ENCODE measurements at regions not wholly inside any gene's neighbourhood (a gene's known extent, or its start where the extent isn't known, plus 50 kb on each side); places are given as distances from the start of the nearest gene placed in this dataset.
A peak's percentile ranks its signal among the peaks of the same experiment; 100 is the strongest.

- no peak for DNase-seq (ENCODE audit: low spot score)
These were observed 110.2 kb upstream of the FOXQ1 start for GRCh38 chr6:1201547-1202200.

- peak; percentile 76 for DNase-seq (ENCODE audit: low spot score)
These were observed 111.3 kb upstream of the FOXQ1 start for GRCh38 chr6:1200409-1201101.

GRCh38 chr6:1200081-1200408, 111.9 kb upstream of the FOXQ1 start:
- DNase-seq (ENCODE audit: low spot score) = no peak

- DNase-seq (ENCODE audit: low spot score) = no peak
These were observed 114.6 kb upstream of the FOXQ1 start for GRCh38 chr6:1197309-1197708.

- no peak for DNase-seq (ENCODE audit: low spot score)
These were observed 120.7 kb upstream of the FOXQ1 start for GRCh38 chr6:1191141-1191630.

GRCh38 chr6:1190366-1190765, 121.5 kb upstream of the FOXQ1 start:
- peak; percentile 94 for DNase-seq (ENCODE audit: low spot score)

GRCh38 chr6:1188199-1188598, 123.7 kb upstream of the FOXQ1 start:
- no peak for DNase-seq (ENCODE audit: low spot score)

- DNase-seq (ENCODE audit: low spot score) = no peak
These were observed 124.4 kb upstream of the FOXQ1 start for GRCh38 chr6:1187293-1188131.

GRCh38 chr6:1184318-1184717, 127.6 kb upstream of the FOXQ1 start:
- no peak for DNase-seq (ENCODE audit: low spot score)

- DNase-seq (ENCODE audit: low spot score) = peak; percentile 65
These were observed 129.0 kb upstream of the FOXQ1 start for GRCh38 chr6:1182722-1183521.

- no peak for DNase-seq (ENCODE audit: low spot score)
These were observed 129.8 kb upstream of the FOXQ1 start for GRCh38 chr6:1181939-1182605.

GRCh38 chr6:1179571-1180459, 132.1 kb upstream of the FOXQ1 start:
- DNase-seq (ENCODE audit: low spot score) = no peak

- DNase-seq (ENCODE audit: low spot score) = no peak
These were observed 133.3 kb upstream of the FOXQ1 start for GRCh38 chr6:1178590-1178989.

GRCh38 chr6:1176567-1176966, 135.3 kb upstream of the FOXQ1 start:
- DNase-seq (ENCODE audit: low spot score) = no peak

GRCh38 chr6:1175877-1176276, 136.0 kb upstream of the FOXQ1 start:
- DNase-seq (ENCODE audit: low spot score) = no peak

- no peak for DNase-seq (ENCODE audit: low spot score)
These were observed 141.1 kb upstream of the FOXQ1 start for GRCh38 chr6:1170794-1171193.

- DNase-seq (ENCODE audit: low spot score) = no peak
These were observed 147.3 kb upstream of the FOXQ1 start for GRCh38 chr6:1164600-1164999.

- no peak for DNase-seq (ENCODE audit: low spot score)
These were observed 148.4 kb upstream of the FOXQ1 start for GRCh38 chr6:1163501-1163900.

- DNase-seq (ENCODE audit: low spot score) = no peak
These were observed 149.3 kb upstream of the FOXQ1 start for GRCh38 chr6:1162367-1163275.

Measured in AG20443 (cell line).